DOHH2 (cell line): ENCODE measurements at regions not wholly inside any gene's neighbourhood (a gene's known extent, or its start where the extent isn't known, plus 50 kb on each side); places are given as distances from the start of the nearest gene placed in this dataset.

ENCODE experiments used
- EZH2phosphoT487 ChIP-seq: fragments of 200-600 bp; sonication (generic); IDR thresholded peaks from 2 replicates; pipeline ENCODE4 v1.6.1; 2017; ENCODE audit warnings: borderline replicate concordance, mild to moderate bottlenecking, antibody characterized with exemption, low read length, moderate library complexity, mixed read lengths
- TF ChIP-seq, protein P1 (sequence below): fragments of 200-600 bp; sonication (generic); IDR thresholded peaks from one replicate; pipeline ENCODE4 v1.5.1; 2014; ENCODE audit warnings: antibody characterized with exemption, mild to moderate bottlenecking, low read depth, low read length; ENCODE audit not compliant: poor library complexity, severe bottlenecking

DNA sequence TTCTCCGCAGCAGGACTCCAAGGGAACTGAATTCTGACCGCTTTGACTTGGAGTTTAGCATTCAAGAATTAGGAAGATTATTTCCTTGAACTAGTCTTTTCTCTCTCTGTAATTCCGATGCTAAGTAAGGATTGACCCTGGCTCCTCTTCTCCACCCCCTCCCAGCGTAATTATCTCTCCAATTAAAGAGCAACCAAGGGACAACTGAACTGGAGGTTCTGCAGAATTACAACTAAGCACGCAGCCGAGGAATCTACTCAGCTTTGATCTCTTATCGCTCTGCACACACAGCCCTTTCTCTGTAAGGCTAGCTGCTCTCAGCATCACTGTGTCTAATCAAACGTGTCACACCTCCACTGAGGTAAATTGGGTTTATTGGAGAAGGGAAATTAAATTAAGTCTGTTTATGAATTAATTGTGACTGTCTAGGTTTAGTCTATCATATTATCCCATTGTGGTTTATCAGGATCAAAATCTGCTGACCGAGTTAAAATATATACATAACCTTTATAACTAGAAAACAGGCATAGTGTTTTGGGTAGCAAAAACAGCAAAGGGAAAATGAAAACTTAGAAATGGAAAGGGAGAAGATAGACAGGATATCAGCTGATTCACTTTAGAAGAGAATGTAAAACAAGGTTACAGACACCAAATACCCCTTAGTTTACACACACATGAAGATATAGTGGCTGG is 241.3 kb upstream of the LARGE1 start:
- TF ChIP-seq, protein P1, sequence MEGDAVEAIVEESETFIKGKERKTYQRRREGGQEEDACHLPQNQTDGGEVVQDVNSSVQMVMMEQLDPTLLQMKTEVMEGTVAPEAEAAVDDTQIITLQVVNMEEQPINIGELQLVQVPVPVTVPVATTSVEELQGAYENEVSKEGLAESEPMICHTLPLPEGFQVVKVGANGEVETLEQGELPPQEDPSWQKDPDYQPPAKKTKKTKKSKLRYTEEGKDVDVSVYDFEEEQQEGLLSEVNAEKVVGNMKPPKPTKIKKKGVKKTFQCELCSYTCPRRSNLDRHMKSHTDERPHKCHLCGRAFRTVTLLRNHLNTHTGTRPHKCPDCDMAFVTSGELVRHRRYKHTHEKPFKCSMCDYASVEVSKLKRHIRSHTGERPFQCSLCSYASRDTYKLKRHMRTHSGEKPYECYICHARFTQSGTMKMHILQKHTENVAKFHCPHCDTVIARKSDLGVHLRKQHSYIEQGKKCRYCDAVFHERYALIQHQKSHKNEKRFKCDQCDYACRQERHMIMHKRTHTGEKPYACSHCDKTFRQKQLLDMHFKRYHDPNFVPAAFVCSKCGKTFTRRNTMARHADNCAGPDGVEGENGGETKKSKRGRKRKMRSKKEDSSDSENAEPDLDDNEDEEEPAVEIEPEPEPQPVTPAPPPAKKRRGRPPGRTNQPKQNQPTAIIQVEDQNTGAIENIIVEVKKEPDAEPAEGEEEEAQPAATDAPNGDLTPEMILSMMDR, result no peak
- TF ChIP-seq EZH2phosphoT487, result no peak
